EL (cell line): ENCODE measurements at regions not wholly inside any gene's neighbourhood (a gene's known extent, or its start where the extent isn't known, plus 50 kb on each side); places are given as distances from the start of the nearest gene placed in this dataset.
"Not testable (repeated sequence)": the region's sequence is repeated elsewhere in the genome, so short reads cannot be mapped to it uniquely, and the experiment has no call there.

Experiments
- DNase-seq: peaks from one replicate; pipeline ENCODE4 v3.0.0-alpha.2; 2016

- no peak for DNase-seq
Measured at GRCh38 chr2:228407821-228408220, 226.3 kb upstream of the SPHKAP start.

- DNase-seq = no peak
Measured at GRCh38 chr2:228401065-228401912, 219.8 kb upstream of the SPHKAP start.

GRCh38 chr2:228387776-228388175 is 206.3 kb upstream of the SPHKAP start:
- DNase-seq = no peak

GRCh38 chr2:228378696-228379425 is 197.4 kb upstream of the SPHKAP start:
- no peak for DNase-seq

- DNase-seq = no peak
Measured at GRCh38 chr2:228378233-228378632, 196.7 kb upstream of the SPHKAP start.

- no peak for DNase-seq
Measured at GRCh38 chr2:228377533-228377932, 196.0 kb upstream of the SPHKAP start.

GRCh38 chr2:228374741-228375140 is 193.3 kb upstream of the SPHKAP start:
- no peak for DNase-seq

GRCh38 chr2:228373191-228373590 is 191.7 kb upstream of the SPHKAP start:
- DNase-seq = no peak

- no peak for DNase-seq
Measured at GRCh38 chr2:228372212-228372611, 190.7 kb upstream of the SPHKAP start.

- DNase-seq = no peak
Measured at GRCh38 chr2:228369400-228370031, 188.0 kb upstream of the SPHKAP start.

GRCh38 chr2:228367356-228367755 is 185.9 kb upstream of the SPHKAP start:
- no peak for DNase-seq

- DNase-seq = no peak
Measured at GRCh38 chr2:228359473-228359872, 178.0 kb upstream of the SPHKAP start.

GRCh38 chr2:228355897-228356296 is 174.4 kb upstream of the SPHKAP start:
- no peak for DNase-seq

- DNase-seq = not testable (repeated sequence)
Measured at GRCh38 chr2:228352980-228353379, 171.5 kb upstream of the SPHKAP start.

GRCh38 chr2:228352048-228352447 is 170.6 kb upstream of the SPHKAP start:
- DNase-seq = no peak

- DNase-seq = no peak
Measured at GRCh38 chr2:228348516-228349064, 167.1 kb upstream of the SPHKAP start.

GRCh38 chr2:228344531-228344930 is 163.0 kb upstream of the SPHKAP start:
- DNase-seq = peak; percentile 26

- no peak for DNase-seq
Measured at GRCh38 chr2:228339525-228339924, 158.0 kb upstream of the SPHKAP start.

GRCh38 chr2:228334180-228334579 is 152.7 kb upstream of the SPHKAP start:
- no peak for DNase-seq

- DNase-seq = no peak
Measured at GRCh38 chr2:228329282-228329681, 147.8 kb upstream of the SPHKAP start.

GRCh38 chr2:228321015-228321414 is 139.5 kb upstream of the SPHKAP start:
- DNase-seq = no peak

- DNase-seq = peak; percentile 59
Measured at GRCh38 chr2:228318218-228318617, 136.7 kb upstream of the SPHKAP start.

- no peak for DNase-seq
Measured at GRCh38 chr2:228312172-228312571, 130.7 kb upstream of the SPHKAP start.
